ENCODE measurements at regions not wholly inside any gene's neighbourhood (a gene's known extent, or its start where the extent isn't known, plus 50 kb on each side); places are given as distances from the start of the nearest gene placed in this dataset.

DNA sequence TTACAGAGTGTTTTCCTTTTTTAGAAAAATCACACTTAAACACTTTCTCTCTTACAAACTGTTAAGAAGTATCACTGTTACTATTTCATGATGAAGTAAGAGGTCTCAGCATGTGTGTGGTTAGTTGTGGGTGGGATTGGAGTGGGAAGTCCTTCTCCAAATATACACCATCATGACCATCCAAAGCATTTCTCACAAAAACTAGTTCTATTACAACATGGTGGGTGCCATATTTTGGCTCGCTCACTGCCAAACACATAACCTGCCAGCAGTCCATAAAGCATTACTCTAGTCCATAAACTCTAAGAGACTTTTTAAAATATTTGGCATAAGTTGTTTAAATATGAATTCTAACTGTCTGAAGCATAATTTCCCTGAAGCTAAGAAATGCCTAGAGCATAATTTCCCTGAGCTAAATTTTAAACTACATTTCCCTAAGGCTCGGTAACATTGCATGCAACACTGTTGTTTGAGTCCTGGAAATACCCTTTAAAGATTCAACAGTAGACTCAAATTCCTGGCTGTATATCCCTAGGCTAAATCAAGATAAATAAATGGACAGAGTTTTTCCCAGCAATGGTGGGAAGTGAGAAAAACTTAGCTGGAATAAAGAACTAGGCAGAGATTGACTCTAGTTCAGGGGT is 415.0 kb upstream of the INTU start:
- no peak for DNase-seq
- POLR2A ChIA-PET, result no interaction called here
- H3K27me3 ChIP-seq (replicated peaks in 2 of 5; ENCODE audit: control insufficient read depth in 4 of 5, insufficient read depth in 5 of 5, low read length in 4 of 5), result no peaks in the 10 kb centered on the region
- CTCF ChIA-PET, result no interaction called here
- H3K9me3 ChIP-seq (ENCODE audit: control extremely low read depth in 1 of 5, control insufficient read depth in 4 of 5, insufficient read depth in 2 of 5, low read depth in 1 of 5, low read length in 4 of 5), result peaks cover 0 to 3% (median 0%) of the 10 kb centered on the region in 5 experiments
- no peak overlapping the region for H3K4me3 ChIP-seq (ENCODE audit: control insufficient read depth in 1 of 7, extremely low read depth in 1 of 7, insufficient read depth in 4 of 7, low read depth in 2 of 7, low read length in 6 of 7)
- no peak overlapping the region for H3K27ac ChIP-seq (ENCODE audit: insufficient read depth in 1 of 2, low read depth in 1 of 2, low read length in 2 of 2, poor library complexity in 1 of 2, severe bottlenecking in 2 of 2)
- H3K36me3 ChIP-seq (ENCODE audit: control insufficient read depth in 4 of 4, insufficient read depth in 4 of 4, low read length in 3 of 4), result no peaks in the 10 kb centered on the region
- H3K4me1 ChIP-seq (ENCODE audit: control extremely low read depth in 1 of 4, control insufficient read depth in 4 of 4, insufficient read depth in 4 of 4, low read length in 3 of 4), result no peaks in the 10 kb centered on the region
- WGBS (ENCODE audit: insufficient coverage), result no CpG with 5 or more reads among the region's 2 CpGs

DNA sequence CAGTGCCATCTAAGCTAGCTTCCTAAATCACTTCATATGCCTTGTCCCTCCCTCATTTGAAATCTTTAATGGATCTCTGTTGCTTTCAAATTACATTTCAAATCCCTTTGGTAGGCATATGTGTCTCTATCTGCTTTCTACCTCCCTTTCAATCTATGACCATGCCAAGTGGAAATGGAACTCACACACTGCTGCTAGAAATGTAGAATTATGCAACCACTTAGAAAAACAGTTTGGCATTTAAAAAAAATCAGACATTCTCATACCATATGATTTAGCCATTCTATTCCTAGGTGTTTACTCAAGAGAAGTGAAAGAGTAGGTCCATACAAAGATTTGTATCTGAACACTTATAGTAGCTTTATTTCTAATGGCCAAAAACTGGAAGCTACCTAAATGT is 413.5 kb upstream of the INTU start:
- Histone ChIP-seq H3K4me1 (ENCODE audit: control extremely low read depth in 1 of 4, control insufficient read depth in 4 of 4, insufficient read depth in 4 of 4, low read length in 3 of 4) (no peaks in the 10 kb centered on the region), H3K27me3 (replicated peaks in 2 of 5; ENCODE audit: control insufficient read depth in 4 of 5, insufficient read depth in 5 of 5, low read length in 4 of 5) (no peaks in the 10 kb centered on the region), H3K36me3 (ENCODE audit: control insufficient read depth in 4 of 4, insufficient read depth in 4 of 4, low read length in 3 of 4) (no peaks in the 10 kb centered on the region), H3K9me3 (ENCODE audit: control extremely low read depth in 1 of 5, control insufficient read depth in 4 of 5, insufficient read depth in 2 of 5, low read depth in 1 of 5, low read length in 4 of 5) (no peaks in the 10 kb centered on the region), H3K4me3 (ENCODE audit: control insufficient read depth in 1 of 7, extremely low read depth in 1 of 7, insufficient read depth in 4 of 7, low read depth in 2 of 7, low read length in 6 of 7) (no peak overlapping the region), H3K27ac (ENCODE audit: insufficient read depth in 1 of 2, low read depth in 1 of 2, low read length in 2 of 2, poor library complexity in 1 of 2, severe bottlenecking in 2 of 2) (no peak overlapping the region)
- no peak for DNase-seq
- ChIA-PET CTCF (no interaction called here), POLR2A (interaction anchor here (0.5 kb wide), 1 partner anchor 1039 kb away, joined by 3 read pairs; no protein-coding TSS in a partner anchor)

DNA sequence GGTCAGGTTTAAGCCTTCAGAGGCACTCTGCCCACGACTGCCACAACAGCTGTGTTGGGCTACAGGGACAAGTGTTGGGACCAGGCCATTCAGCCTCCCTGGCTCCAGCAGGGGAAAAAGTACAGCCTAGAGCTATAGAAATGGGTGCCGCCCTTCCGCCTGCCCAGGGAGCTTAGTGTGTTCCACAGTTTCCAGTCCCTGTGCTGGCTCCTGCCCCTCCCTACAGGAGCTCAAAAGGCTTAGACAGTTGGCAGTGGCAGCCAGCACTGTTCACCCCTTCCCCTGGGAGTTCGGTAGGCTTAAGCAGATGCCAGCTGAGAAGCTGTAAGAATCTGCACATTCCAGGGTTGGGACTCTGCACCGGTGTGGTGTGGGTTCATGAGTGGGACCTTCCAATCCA is 408.2 kb upstream of the INTU start:
- H3K27ac ChIP-seq (ENCODE audit: insufficient read depth in 1 of 2, low read depth in 1 of 2, low read length in 2 of 2, poor library complexity in 1 of 2, severe bottlenecking in 2 of 2), result no peak overlapping the region
- no peaks in the 10 kb centered on the region for H3K4me1 ChIP-seq (ENCODE audit: control extremely low read depth in 1 of 4, control insufficient read depth in 4 of 4, insufficient read depth in 4 of 4, low read length in 3 of 4)
- no peaks in the 10 kb centered on the region for H3K27me3 ChIP-seq (replicated peaks in 2 of 5; ENCODE audit: control insufficient read depth in 4 of 5, insufficient read depth in 5 of 5, low read length in 4 of 5)
- ChIA-PET POLR2A (no interaction called here), CTCF (no interaction called here)
- no peak for DNase-seq
- H3K4me3 ChIP-seq (ENCODE audit: control insufficient read depth in 1 of 7, extremely low read depth in 1 of 7, insufficient read depth in 4 of 7, low read depth in 2 of 7, low read length in 6 of 7), result no peak overlapping the region
- 94% methylated on average over 2 of the region's 5 CpGs for WGBS (ENCODE audit: insufficient coverage)
- no peaks in the 10 kb centered on the region for H3K9me3 ChIP-seq (ENCODE audit: control extremely low read depth in 1 of 5, control insufficient read depth in 4 of 5, insufficient read depth in 2 of 5, low read depth in 1 of 5, low read length in 4 of 5)
- no peaks in the 10 kb centered on the region for H3K36me3 ChIP-seq (ENCODE audit: control insufficient read depth in 4 of 4, insufficient read depth in 4 of 4, low read length in 3 of 4)

- H3K27me3 ChIP-seq (replicated peaks in 2 of 5; ENCODE audit: control insufficient read depth in 4 of 5, insufficient read depth in 5 of 5, low read length in 4 of 5), result no peaks in the 10 kb centered on the region
- no peaks in the 10 kb centered on the region for H3K36me3 ChIP-seq (ENCODE audit: control insufficient read depth in 4 of 4, insufficient read depth in 4 of 4, low read length in 3 of 4)
- CTCF ChIA-PET, result no interaction called here
- no peak overlapping the region for H3K4me3 ChIP-seq (ENCODE audit: control insufficient read depth in 1 of 7, extremely low read depth in 1 of 7, insufficient read depth in 4 of 7, low read depth in 2 of 7, low read length in 6 of 7)
- no CpG with 5 or more reads among the region's 3 CpGs for WGBS (ENCODE audit: insufficient coverage)
- no peak overlapping the region for H3K27ac ChIP-seq (ENCODE audit: insufficient read depth in 1 of 2, low read depth in 1 of 2, low read length in 2 of 2, poor library complexity in 1 of 2, severe bottlenecking in 2 of 2)
- H3K4me1 ChIP-seq (ENCODE audit: control extremely low read depth in 1 of 4, control insufficient read depth in 4 of 4, insufficient read depth in 4 of 4, low read length in 3 of 4), result no peaks in the 10 kb centered on the region
- POLR2A ChIA-PET, result no interaction called here
- H3K9me3 ChIP-seq (ENCODE audit: control extremely low read depth in 1 of 5, control insufficient read depth in 4 of 5, insufficient read depth in 2 of 5, low read depth in 1 of 5, low read length in 4 of 5), result no peaks in the 10 kb centered on the region
- no peak for DNase-seq
Observed at GRCh38 chr4:127229855-127230608, 402.7 kb upstream of the INTU start.

GRCh38 chr4:127236889-127237288 is 395.9 kb upstream of the INTU start:
- no peak overlapping the region for H3K4me3 ChIP-seq (ENCODE audit: control insufficient read depth in 1 of 7, extremely low read depth in 1 of 7, insufficient read depth in 4 of 7, low read depth in 2 of 7, low read length in 6 of 7)
- CTCF ChIA-PET, result no interaction called here

DNA sequence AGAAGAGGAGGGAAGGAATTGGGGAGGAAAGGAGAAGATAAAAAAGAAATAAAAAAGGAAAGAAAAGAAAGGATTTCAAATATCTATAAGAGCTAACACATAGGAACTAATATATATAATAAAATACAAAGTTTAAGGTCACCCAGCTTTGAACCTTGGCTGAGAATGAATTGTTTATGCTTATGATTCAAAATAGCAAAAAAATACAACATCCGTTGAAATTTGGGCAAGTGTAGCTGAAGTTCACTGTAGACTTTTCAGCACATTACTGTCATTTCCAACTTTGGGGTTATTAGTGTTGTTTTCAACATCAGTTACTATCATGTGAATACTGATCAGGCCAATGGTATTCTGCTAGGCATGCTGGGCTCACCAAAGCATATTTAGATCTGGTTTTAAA is 395.2 kb upstream of the INTU start:
- no peak overlapping the region for H3K27ac ChIP-seq (ENCODE audit: insufficient read depth in 1 of 2, low read depth in 1 of 2, low read length in 2 of 2, poor library complexity in 1 of 2, severe bottlenecking in 2 of 2)
- H3K36me3 ChIP-seq (ENCODE audit: control insufficient read depth in 4 of 4, insufficient read depth in 4 of 4, low read length in 3 of 4), result no peaks in the 10 kb centered on the region
- ChIA-PET CTCF (no interaction called here), POLR2A (no interaction called here)
- H3K27me3 ChIP-seq (replicated peaks in 2 of 5; ENCODE audit: control insufficient read depth in 4 of 5, insufficient read depth in 5 of 5, low read length in 4 of 5), result no peaks in the 10 kb centered on the region
- no peak overlapping the region for H3K4me3 ChIP-seq (ENCODE audit: control insufficient read depth in 1 of 7, extremely low read depth in 1 of 7, insufficient read depth in 4 of 7, low read depth in 2 of 7, low read length in 6 of 7)
- no CpG with 5 or more reads among the region's 1 CpG for WGBS (ENCODE audit: insufficient coverage)
- H3K4me1 ChIP-seq (ENCODE audit: control extremely low read depth in 1 of 4, control insufficient read depth in 4 of 4, insufficient read depth in 4 of 4, low read length in 3 of 4), result no peaks in the 10 kb centered on the region
- H3K9me3 ChIP-seq (ENCODE audit: control extremely low read depth in 1 of 5, control insufficient read depth in 4 of 5, insufficient read depth in 2 of 5, low read depth in 1 of 5, low read length in 4 of 5), result peaks cover 0 to 2% (median 0%) of the 10 kb centered on the region in 5 experiments
- DNase-seq, result no peak

More at GRCh38 chr4:127236889-127237288, 395.9 kb upstream of the INTU start:
- no peak for DNase-seq
- no peaks in the 10 kb centered on the region for H3K36me3 ChIP-seq (ENCODE audit: control insufficient read depth in 4 of 4, insufficient read depth in 4 of 4, low read length in 3 of 4)
- no peaks in the 10 kb centered on the region for H3K27me3 ChIP-seq (replicated peaks in 2 of 5; ENCODE audit: control insufficient read depth in 4 of 5, insufficient read depth in 5 of 5, low read length in 4 of 5)
- no peak overlapping the region for H3K27ac ChIP-seq (ENCODE audit: insufficient read depth in 1 of 2, low read depth in 1 of 2, low read length in 2 of 2, poor library complexity in 1 of 2, severe bottlenecking in 2 of 2)
- no peaks in the 10 kb centered on the region for H3K4me1 ChIP-seq (ENCODE audit: control extremely low read depth in 1 of 4, control insufficient read depth in 4 of 4, insufficient read depth in 4 of 4, low read length in 3 of 4)
- WGBS (ENCODE audit: insufficient coverage), result no CpG with 5 or more reads among the region's 2 CpGs
- POLR2A ChIA-PET, result no interaction called here
- peaks cover 0 to 2% (median 0%) of the 10 kb centered on the region in 5 experiments for H3K9me3 ChIP-seq (ENCODE audit: control extremely low read depth in 1 of 5, control insufficient read depth in 4 of 5, insufficient read depth in 2 of 5, low read depth in 1 of 5, low read length in 4 of 5)

GRCh38 chr4:127238956-127239475 is 393.7 kb upstream of the INTU start:
- H3K27me3 ChIP-seq (replicated peaks in 2 of 5; ENCODE audit: control insufficient read depth in 4 of 5, insufficient read depth in 5 of 5, low read length in 4 of 5), result no peaks in the 10 kb centered on the region
- ChIA-PET POLR2A (no interaction called here), CTCF (no interaction called here)
- H3K9me3 ChIP-seq (ENCODE audit: control extremely low read depth in 1 of 5, control insufficient read depth in 4 of 5, insufficient read depth in 2 of 5, low read depth in 1 of 5, low read length in 4 of 5), result peaks cover 0 to 2% (median 0%) of the 10 kb centered on the region in 5 experiments
- DNase-seq, result no peak
- 88% methylated on average over 3 of the region's 5 CpGs for WGBS (ENCODE audit: insufficient coverage)
- H3K27ac ChIP-seq (ENCODE audit: insufficient read depth in 1 of 2, low read depth in 1 of 2, low read length in 2 of 2, poor library complexity in 1 of 2, severe bottlenecking in 2 of 2), result no peak overlapping the region
- H3K4me3 ChIP-seq (ENCODE audit: control insufficient read depth in 1 of 7, extremely low read depth in 1 of 7, insufficient read depth in 4 of 7, low read depth in 2 of 7, low read length in 6 of 7), result no peak overlapping the region
- H3K4me1 ChIP-seq (ENCODE audit: control extremely low read depth in 1 of 4, control insufficient read depth in 4 of 4, insufficient read depth in 4 of 4, low read length in 3 of 4), result no peaks in the 10 kb centered on the region
- H3K36me3 ChIP-seq (ENCODE audit: control insufficient read depth in 4 of 4, insufficient read depth in 4 of 4, low read length in 3 of 4), result no peaks in the 10 kb centered on the region
